Sigmoid colon (tissue), 6 donors: ENCODE measurements at regions not wholly inside any gene's neighbourhood (a gene's known extent, or its start where the extent isn't known, plus 50 kb on each side); places are given as distances from the start of the nearest gene placed in this dataset.
"Not testable (repeated sequence)": the region's sequence is repeated elsewhere in the genome, so short reads cannot be mapped to it uniquely, and the experiment has no call there.

Experiments used
- DNase-seq: peaks from one replicate; pipeline ENCODE4 v3.0.0-alpha.2; 2019
- H3K27ac ChIP-seq, 4 donors: fragments of 200-600 bp; sonication (generic); one replicate each; pipeline ENCODE4 v1.5.1; 2016 to 2019; ENCODE audit warnings: mild to moderate bottlenecking in 1 of 4
- H3K27me3 ChIP-seq, 3 donors: fragments of 200-600 bp; sonication (generic); one replicate each; pipeline ENCODE4 v1.5.1; 2019; ENCODE audit warnings: mild to moderate bottlenecking in 1 of 3
- H3K36me3 ChIP-seq, 4 donors: fragments of 200-600 bp; sonication (generic); one replicate each; pipeline ENCODE4 v1.5.1; 2016 to 2019
- H3K4me1 ChIP-seq, 4 donors: fragments of 200-600 bp; sonication (generic); one replicate each; pipeline ENCODE4 v1.5.1; 2017 to 2019
- H3K4me3 ChIP-seq, 4 donors: fragments of 200-600 bp; sonication (generic); one replicate each; pipeline ENCODE4 v1.5.1; 2017 to 2019; ENCODE audit warnings: mild to moderate bottlenecking in 2 of 4, moderate library complexity in 1 of 4
- H3K9me3 ChIP-seq, 4 donors: fragments of 200-600 bp in 3 of 4; sonication (generic) in 3 of 4; one replicate each; pipeline versions ENCODE4 v1.5.1 to v1.6.1; 2013 to 2019
- CTCF ChIP-seq, 4 experiments: fragments of 450-650 bp in 3 of 4; fragments of 200-600 bp in 1 of 4; IDR thresholded peaks; one replicate each; pipeline ENCODE4 v1.5.1; 2016 to 2019; ENCODE audit warnings: antibody characterized with exemption in 4 of 4, mild to moderate bottlenecking in 3 of 4, moderate library complexity in 2 of 4
- EP300 ChIP-seq, 4 donors: sonication (generic); formaldehyde crosslinking; IDR thresholded peaks; one replicate each; pipeline ENCODE4 v1.6.1; 2017; ENCODE audit warnings: antibody characterized with exemption in 4 of 4
- POLR2A ChIP-seq, 2 donors: fragments of 450-650 bp; IDR thresholded peaks; one replicate each; pipeline ENCODE4 v1.6.1; 2016; ENCODE audit warnings: antibody characterized with exemption in 2 of 2, mild to moderate bottlenecking in 2 of 2, moderate library complexity in 2 of 2
- POLR2AphosphoS5 ChIP-seq, 4 donors: sonication (generic); formaldehyde crosslinking; IDR thresholded peaks; one replicate each; pipeline ENCODE4 v1.6.1; 2017; ENCODE audit warnings: antibody characterized with exemption in 4 of 4
- WGBS, 2 donors: extraction: QIAGEN DNeasy Blood & Tissue Kit; methylation state at CpG; one replicate each; pipeline ENCODE4 v1.1.7; 2013; 5-methylcytosine and 5-hydroxymethylcytosine counted together
- intact Hi-C: fragments of 100-400 bp; cut with DNase I; formaldehyde crosslinking; loops from one replicate; pipeline ENCODE4 v1.15.1; 2023
- donor health status: healthy with polysubstance abuse.
- donor health status: healthy.

DNA sequence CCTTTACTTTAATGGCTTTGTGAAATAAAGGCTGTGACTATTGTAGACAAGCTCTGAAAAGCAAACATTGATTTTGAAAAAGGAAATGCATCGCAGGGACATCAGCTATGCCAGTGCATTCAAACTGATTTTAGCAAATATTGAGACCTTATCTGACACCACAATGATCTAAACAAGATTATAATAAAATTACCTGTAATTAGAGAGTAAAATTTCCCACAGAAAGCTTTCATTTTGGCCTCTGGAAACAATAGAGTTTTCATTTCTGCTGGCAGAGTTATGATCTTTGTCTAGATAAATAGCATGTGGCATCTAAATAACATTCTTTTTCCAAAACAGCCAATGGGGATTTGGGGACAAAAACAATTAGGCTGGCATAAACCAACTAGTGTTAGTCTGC is 650.4 kb upstream of the PRMT6 start:
- Histone ChIP-seq H3K36me3 (no peaks in the 10 kb centered on the region), H3K4me1 (no peaks in the 10 kb centered on the region), H3K4me3 (no peak overlapping the region), H3K27me3 (no peaks in the 10 kb centered on the region), H3K9me3 (no peaks in the 10 kb centered on the region), H3K27ac (no peak overlapping the region)
- WGBS, 2 donors, result 53 to 75% methylated on average over 1 of the region's 1 CpG
- TF ChIP-seq POLR2A (IDR thresholded peaks at IDR 0.05), result no peak
- no peak for TF ChIP-seq EP300 (IDR thresholded peaks at IDR 0.05)
- no peak for TF ChIP-seq CTCF (IDR thresholded peaks at IDR 0.05)
- no peak for TF ChIP-seq POLR2AphosphoS5 (IDR thresholded peaks at IDR 0.05)
- no peak for DNase-seq
- intact Hi-C loops, result no loop called here

GRCh38 chr1:106412321-106412720 is 644.2 kb upstream of the PRMT6 start:
- H3K4me1 ChIP-seq, H3K36me3 ChIP-seq, H3K9me3 ChIP-seq, H3K4me3 ChIP-seq, H3K27me3 ChIP-seq, intact Hi-C loops, H3K27ac ChIP-seq: not testable (repeated sequence)
- 89 to 90% methylated on average over 18 of the region's 18 CpGs for WGBS, 2 donors
- peak; percentile 58 for DNase-seq

- Histone ChIP-seq H3K4me1 (no peaks in the 10 kb centered on the region), H3K27ac (no peak overlapping the region), H3K27me3 (no peaks in the 10 kb centered on the region), H3K4me3 (no peak overlapping the region), H3K9me3 (peaks cover 0 to 4% (median 0%) of the 10 kb centered on the region in 4 donors), H3K36me3 (no peaks in the 10 kb centered on the region)
- TF ChIP-seq CTCF (IDR thresholded peaks at IDR 0.05) (no peak), POLR2A (IDR thresholded peaks at IDR 0.05) (no peak), EP300 (IDR thresholded peaks at IDR 0.05) (no peak), POLR2AphosphoS5 (IDR thresholded peaks at IDR 0.05) (no peak)
- 78 to 86% methylated on average over 1 of the region's 1 CpG for WGBS, 2 donors
- no peak for DNase-seq
- intact Hi-C loops, result no loop called here
Observed at GRCh38 chr1:106435269-106435668, 621.2 kb upstream of the PRMT6 start.

DNA sequence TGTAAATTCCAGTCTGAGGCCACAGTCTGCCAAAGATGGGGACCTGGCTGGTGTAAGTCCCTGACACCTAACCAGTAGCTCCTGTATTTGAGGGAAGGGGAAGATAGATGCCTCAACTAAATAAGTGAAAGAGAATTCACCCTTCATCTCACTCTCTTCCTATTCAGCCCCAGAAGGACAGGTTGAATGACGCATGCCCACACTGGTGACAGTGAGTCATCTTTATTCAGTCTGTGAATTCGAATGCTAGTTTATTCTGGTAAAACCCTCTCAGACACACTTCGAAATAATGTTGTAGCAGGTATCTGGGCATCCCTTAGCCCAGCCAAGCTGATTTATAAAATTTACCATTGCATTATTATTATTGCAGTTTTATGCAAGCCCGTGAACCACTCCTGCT is 617.0 kb upstream of the PRMT6 start:
- 79 to 87% methylated on average over 4 of the region's 4 CpGs for WGBS, 2 donors
- H3K4me1 ChIP-seq, result no peaks in the 10 kb centered on the region
- peaks cover 0 to 4% (median 0%) of the 10 kb centered on the region in 4 donors for H3K9me3 ChIP-seq
- no peak overlapping the region for H3K4me3 ChIP-seq
- DNase-seq, result no peak
- no peaks in the 10 kb centered on the region for H3K27me3 ChIP-seq
- intact Hi-C loops, result no loop called here
- no peaks in the 10 kb centered on the region for H3K36me3 ChIP-seq
- no peak overlapping the region for H3K27ac ChIP-seq
- TF ChIP-seq CTCF (IDR thresholded peaks at IDR 0.05), result no peak
- TF ChIP-seq POLR2AphosphoS5 (IDR thresholded peaks at IDR 0.05), result no peak
- no peak for TF ChIP-seq POLR2A (IDR thresholded peaks at IDR 0.05)
- TF ChIP-seq EP300 (IDR thresholded peaks at IDR 0.05), result no peak

- no peak for DNase-seq
- Histone ChIP-seq H3K4me1 (no peaks in the 10 kb centered on the region), H3K4me3 (no peak overlapping the region), H3K9me3 (no peaks in the 10 kb centered on the region), H3K27me3 (no peaks in the 10 kb centered on the region), H3K36me3 (no peaks in the 10 kb centered on the region), H3K27ac (no peak overlapping the region)
- TF ChIP-seq EP300 (IDR thresholded peaks at IDR 0.05) (no peak), CTCF (IDR thresholded peaks at IDR 0.05) (no peak), POLR2AphosphoS5 (IDR thresholded peaks at IDR 0.05) (no peak), POLR2A (IDR thresholded peaks at IDR 0.05) (no peak)
- intact Hi-C loops, result no loop called here
Observed at GRCh38 chr1:106447466-106447865, 609.0 kb upstream of the PRMT6 start.
